HCEC 1CT (cell line): ENCODE measurements at regions not wholly inside any gene's neighbourhood (a gene's known extent, or its start where the extent isn't known, plus 50 kb on each side); places are given as distances from the start of the nearest gene placed in this dataset.
"Not testable (repeated sequence)": the region's sequence is repeated elsewhere in the genome, so short reads cannot be mapped to it uniquely, and the experiment has no call there.

ENCODE experiments used
- DNase-seq: peaks from one replicate; pipeline ENCODE4 v3.0.0-alpha.2; 2017

DNA sequence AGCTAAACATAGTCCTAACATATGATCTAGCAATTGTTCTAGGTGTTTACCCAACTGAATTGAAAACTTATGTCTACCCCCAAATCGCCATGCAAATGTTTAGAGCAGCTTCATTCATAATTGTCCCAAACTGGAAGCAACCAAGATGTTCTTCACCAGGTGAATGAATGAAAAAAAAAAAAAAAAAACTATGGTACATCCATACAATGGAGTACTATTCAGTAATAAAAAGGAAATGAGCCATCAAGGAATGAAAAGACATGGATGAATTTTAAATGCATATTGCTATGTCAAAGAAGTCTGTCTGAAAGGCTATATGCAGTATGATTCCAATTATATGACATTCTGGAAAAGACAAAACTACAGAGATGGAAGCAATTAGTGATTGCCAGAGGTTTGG, 98.6 kb upstream of the ITPRID2 start:
- no peak for DNase-seq

DNA sequence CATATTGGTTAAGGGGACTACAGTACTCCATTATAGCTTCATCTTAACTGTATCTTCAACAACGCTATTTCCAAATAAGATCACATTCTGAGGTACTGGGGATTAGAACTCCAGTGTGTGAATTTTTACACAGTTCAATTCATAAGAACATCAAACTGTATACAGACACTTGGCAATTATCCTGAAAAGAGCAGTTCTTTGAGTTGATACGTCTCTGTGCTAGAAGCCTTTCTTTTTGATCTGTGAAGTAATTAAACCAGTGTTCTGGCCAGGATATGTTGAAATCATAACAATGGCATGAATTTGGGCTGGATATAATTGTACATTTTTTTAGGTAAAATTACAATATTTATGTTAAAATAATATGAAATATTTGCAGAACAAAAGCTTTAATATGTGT, 93.5 kb upstream of the ITPRID2 start:
- no peak for DNase-seq

DNA sequence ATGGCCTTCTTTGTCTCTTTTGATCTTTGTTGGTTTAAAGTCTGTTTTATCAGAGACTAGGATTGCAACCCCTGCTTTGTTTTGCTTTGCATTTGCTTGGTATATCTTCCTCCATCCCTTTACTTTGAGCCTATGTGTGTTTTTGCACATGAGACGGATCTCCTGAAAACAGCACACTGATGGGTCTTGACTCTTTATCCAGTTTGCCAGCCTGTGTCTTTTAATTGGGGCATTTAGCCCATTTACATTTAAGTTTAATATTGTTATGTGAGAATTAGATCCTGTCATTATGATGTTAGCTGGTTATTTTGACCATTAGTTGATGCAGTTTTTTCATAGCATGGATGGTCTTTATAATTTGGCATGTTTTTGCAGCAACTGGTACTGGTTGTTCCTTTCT, 89.2 kb upstream of the ITPRID2 start:
- not testable (repeated sequence) for DNase-seq

DNA sequence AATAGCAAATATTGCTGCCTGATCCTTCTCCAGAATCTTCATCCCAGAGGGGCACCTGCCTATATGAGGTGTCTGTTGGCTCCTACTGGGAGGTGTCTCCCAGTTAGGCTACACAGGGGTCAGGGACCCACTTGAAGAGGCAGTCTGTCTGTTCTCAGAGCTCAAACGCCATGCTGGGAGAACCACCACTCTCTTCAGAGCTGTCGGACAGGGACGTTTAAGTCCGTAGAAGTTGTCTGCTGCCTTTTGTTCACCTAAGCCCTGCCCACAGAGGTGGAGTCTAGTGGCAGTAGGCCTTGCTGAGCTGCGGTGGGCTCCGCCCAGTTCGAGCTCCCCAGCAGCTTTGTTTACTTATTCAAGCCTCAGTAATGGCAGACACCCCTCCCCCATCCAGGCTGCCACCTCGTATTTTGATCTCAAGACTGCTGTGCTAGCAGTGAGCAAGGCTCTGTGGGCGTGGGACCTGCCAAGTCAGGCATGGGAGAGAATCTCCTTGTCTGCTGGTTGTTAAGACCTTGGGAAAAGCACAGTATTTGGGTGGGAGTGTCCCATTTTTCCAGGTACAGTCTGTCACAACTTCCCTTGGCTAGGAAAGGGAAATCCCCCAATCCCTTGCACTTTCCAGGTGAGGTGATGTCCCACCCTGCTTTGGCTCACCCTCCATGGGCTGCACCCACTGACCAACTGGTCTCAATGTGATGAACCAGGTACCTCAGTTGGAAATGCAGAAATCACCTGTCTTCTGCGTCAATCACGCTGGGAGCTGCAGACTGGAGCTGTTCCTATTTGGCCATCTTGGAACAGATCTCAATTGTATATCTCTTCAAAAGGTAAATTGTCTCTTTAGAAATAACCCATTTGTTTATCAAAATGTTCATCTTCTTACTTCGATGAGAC, 87.4 kb upstream of the ITPRID2 start:
- not testable (repeated sequence) for DNase-seq

DNA sequence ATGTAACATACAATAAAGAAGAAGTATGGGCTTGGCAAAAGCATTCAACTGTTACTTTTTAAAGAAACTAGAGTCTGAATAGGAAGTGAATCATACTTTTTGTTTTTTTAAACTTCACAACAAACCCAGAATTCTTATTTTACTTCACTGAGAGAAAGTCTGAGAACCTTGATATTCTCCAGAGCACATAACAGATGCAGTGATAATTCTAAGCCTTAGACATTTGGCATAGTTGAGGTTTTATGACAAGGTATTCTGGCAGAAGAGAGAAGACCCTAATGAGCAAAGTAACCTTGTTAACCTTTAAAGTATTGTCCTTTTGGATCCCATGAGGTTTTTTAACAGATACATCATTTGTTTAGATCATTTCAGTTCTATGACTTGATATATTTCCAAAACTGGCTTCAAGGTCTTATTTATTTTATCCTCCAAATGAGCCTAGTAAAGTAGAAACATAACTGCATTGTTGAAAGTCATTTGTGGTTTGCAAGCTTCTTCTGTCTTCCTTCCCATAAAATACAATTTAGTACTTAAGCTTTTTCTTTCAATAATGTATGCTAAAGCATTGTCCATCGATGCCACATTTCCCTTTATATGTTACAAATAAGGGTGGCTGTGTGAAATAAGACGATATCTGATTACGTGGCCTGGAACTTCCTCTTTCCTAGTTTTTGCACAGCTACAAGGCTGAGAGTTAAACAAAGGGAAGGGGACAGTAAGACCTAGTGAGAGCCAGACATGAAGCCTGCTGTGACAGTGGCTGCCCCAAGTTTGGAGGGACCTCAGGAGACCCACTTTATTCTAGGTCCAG, 86.1 kb upstream of the ITPRID2 start:
- peak; percentile 34 for DNase-seq

DNA sequence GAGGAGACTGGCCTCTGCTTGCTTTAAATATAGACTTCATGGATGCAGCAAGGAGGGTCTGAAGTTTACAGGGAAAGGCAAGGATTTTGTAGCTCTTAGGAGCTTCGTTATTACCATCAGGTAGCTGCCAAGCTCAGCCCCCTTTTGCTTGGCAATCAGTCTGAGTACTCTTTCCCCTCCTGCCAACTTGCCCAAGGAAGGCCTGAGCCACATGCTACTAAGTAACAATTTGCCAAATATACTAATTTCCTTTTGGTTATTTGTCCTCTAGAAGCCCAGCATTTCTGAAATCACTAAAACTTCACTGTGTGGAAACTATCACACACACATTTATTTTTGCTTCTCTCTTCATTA, 85.5 kb upstream of the ITPRID2 start:
- DNase-seq = no peak

DNA sequence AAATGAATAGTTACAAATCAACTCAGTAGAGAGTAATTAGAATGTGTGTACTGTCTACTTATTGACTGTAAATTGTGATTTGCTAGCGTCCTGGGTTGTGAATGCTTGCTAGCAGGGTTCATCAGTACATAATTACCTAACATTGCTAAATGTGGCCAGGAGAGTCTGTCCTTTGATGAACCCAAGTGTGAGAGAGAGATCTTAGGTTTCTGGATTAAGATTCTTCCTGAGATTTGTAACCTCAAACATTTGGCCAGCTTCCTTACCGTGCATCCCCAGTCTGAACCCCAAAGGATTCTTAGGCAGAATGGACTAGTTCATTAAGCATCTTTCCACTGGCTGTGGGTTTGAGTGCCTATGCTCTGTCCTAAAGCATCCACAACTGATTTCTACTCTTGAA, 84.0 kb upstream of the ITPRID2 start:
- no peak for DNase-seq

DNA sequence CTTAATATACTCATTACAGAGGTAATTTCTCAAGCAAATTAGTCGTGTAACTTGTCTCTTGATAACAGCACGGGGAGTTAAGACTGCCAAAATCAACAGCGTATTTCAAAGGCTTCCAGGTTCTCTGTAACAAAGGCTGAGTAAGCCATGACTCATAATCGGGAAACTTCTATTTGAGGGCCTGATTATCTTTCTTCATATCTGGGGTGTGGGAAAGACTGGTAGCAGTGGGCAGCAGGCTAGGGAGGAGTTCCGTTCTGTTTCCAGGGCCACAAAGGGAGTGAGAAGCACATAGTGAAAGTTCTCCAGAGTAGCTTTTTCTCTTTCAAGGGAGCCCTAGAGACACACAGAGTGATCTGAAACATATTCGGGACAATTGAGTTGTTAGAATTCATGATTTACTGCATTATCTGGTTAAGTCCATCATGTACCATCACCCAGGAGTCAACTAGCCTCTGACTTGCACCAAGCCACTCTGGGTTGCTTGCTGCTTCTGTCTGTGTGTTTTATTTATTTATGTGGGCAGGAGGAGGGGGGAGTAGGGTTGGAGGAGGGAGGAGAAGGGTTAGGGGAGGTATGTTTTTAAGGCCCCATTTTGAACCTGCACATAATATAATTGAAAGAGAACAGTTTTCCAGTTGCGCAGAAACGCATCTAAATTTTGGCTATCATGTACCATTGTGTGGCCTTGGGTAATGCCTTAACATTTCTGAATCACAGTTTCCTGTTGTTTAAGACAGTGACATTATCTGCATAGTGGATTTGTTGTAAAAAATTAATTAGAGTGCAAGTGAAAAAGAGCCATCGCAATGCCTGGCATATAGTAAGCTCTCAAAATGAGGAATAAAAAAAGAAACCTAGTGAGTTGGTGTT, 80.5 kb upstream of the ITPRID2 start:
- peak; percentile 74 for DNase-seq

DNA sequence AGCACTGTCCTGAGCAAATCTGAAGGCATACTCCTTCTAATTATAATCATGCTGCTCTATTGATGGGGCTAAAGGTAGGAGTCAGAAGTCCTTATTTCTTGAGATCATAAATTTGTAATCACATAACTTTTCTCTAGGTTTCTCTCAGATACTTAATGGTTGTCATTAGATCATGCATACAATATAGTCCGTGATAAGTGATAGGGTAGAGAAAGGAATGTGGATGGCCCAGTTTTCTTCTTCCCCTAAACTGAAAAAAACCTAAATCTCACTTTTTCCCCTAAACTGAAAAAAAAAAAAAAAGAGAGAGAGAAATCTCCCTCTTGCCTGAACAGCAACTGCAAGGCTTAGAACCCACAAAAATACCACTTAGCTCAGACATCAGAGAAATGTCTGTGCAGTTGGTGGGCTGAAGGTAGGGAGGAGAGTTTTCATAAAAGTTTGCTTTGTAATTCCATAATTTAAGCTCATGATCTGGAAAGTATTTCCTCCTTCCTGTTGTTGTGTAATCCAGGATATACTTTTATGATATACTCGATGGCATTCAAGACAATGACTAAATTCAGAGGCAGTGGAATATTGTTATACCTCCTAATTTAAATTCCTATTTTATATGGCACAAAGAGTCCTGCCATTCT, 79.3 kb upstream of the ITPRID2 start:
- DNase-seq = peak; percentile 64

DNA sequence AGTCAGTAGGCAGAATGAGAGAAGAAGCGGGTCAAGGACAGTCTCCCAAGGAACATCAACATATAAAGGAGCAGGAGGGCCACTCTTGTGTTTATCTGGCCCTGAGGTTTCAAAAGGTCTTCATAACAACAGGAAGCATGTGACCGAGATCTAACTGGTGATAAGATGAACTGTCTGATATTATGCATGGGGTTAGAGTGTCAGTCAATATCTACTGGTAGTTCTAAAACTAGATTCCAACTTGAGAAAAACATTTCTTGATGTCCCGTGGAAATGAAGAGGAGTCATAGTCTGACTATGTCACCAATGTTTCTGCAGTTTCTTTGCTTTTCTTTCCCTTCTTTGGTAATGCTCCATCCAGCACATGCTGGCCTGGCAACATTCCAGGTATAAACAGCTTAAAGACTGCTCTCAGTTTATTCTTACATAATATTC, 77.5 kb upstream of the ITPRID2 start:
- DNase-seq = peak; percentile 44

DNA sequence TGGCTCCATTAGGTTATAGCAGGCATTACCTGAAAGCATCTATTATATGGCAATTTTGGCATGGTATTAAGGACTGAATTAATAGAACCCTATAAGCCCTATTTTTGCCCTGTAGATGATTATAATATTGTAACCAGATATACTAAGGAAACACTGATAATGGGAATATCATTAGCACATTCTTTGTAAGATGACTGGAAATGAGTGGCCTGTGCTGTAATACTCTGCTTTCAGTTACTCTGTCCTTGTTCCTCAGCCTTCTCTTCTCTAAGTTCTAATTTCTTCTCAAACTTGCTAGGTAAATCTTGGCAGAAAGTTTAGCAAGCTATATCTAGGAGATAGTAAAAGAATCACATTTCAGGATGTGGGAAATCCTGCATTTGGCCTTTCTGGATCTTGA, 74.0 kb upstream of the ITPRID2 start:
- no peak for DNase-seq

DNA sequence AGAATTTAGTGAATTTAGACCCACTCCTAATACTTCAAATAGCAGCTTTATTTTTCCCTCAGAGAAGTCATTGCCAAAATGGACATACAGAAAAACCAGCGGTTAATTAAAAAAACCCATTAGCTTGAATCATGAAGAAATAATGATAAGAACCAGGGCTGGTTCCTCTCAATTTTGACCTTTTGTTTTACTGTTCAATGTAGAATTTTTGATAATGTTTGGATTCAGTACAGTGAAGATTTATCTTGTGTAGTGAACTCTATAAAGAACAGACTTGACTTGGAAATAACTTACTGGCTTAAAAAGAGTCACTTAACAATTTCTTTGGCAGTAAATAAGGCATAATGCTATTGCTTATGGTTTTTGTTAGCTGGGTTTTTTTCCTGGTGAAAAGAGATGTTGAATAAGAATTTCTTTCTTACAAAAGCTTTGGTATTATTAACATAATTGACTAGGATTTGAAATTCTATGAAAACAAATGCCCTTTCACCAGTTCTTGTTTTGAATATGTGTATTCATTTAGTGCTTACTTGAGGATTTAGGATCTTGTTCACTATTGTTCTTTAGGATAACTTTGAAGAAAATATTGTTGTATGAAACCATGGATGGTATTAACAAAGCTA, 73.4 kb upstream of the ITPRID2 start:
- DNase-seq = no peak

DNA sequence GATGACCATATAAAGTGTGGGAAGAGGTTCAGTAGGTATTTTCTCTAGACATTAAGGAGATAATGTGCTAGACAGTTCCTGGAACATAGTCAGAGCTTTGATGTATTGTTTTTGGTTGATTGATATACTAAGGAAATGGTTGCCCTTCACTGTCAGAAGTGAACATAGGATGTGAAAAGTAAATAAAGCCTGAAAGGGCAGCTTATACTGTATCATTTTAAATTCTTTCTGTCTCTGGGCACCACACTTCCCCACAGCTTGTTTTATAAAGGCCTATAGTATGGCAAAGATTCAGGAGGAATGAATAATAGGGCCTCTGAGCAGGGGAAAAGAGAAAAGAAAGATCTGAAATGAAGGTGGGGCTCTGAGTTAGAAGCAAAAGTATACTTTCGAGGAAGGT, 72.7 kb upstream of the ITPRID2 start:
- no peak for DNase-seq

DNA sequence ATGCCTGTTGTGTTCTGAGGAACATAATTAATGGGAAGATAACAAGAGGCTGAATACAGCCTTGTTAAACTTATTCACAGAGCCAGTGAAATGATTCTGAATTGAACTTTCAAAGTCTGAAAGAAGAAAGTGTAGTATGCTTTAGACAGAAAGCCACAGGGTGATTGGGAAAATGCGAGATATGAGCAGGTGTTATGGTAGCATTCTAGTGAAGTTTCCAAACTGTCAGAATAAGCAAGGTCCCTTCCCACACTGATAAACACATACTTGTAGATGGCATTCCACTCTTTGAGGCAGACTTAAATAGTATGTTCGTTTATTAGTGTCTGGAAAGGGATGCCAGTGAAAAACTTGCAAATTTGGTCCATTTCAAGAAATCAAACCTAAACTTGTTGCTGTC, 70.5 kb upstream of the ITPRID2 start:
- no peak for DNase-seq

DNA sequence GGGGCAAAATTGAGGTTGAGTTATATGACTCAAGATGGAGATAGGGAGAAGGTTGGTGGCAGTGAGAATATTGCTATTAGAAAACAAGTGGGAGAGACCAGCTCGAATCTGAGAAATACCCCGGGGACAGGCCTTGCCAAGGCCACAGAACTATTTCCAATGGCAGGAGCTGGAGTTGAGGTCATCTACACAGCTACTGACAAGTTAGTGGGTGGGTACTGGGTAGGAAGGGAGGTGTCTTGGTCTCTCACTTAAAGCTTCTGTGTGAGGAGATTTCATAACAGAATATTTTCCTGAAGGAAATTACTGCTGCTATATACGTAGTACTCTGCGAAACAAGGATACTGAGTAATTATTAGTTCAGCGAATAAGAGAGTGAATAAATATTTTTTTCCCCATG, 69.4 kb upstream of the ITPRID2 start:
- no peak for DNase-seq

DNA sequence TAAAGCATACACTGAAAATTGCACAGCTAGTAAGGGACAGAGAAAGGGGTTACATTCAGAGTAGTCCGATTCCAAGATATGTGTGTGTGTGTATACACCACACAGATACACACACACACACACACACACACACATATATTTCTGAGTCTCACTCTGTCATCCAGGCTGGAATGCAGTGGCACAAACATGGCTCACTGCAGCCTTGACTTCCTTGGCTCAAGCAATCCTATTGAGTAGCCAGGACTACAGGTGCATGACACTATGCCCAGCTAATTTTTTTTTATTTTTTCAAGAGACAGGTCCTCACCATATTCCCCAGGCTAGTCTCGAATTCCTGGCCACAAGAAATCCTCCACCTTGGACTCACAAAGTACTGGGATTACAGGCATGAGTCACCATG, 68.1 kb upstream of the ITPRID2 start:
- DNase-seq = no peak

DNA sequence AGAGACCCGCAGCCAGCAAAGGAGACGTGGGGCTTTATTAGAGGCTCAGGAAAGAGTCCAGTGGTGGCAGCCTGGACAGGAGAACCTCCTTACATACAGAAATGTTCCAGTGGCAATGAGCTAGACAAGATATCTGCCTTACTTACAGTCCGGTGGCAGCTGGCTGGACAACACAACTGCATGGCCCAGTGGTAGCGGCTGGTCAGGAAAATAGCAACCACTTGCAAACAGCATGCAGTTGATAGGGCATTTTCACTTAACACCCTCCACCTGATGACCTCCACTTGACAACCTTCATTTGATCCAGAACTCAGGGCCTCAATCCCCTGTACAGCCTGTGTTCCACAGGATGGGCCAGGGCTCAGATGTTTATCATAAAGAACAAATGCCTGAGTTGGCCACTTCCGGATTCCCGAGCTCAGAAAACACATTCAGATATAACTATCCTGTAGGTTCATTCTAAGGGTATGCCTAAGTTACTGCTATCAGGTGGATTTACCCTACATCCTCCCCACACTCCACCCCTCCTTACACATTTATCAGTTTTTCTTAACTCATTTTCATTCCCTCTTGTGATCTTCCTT, 63.3 kb upstream of the ITPRID2 start:
- DNase-seq = no peak

DNA sequence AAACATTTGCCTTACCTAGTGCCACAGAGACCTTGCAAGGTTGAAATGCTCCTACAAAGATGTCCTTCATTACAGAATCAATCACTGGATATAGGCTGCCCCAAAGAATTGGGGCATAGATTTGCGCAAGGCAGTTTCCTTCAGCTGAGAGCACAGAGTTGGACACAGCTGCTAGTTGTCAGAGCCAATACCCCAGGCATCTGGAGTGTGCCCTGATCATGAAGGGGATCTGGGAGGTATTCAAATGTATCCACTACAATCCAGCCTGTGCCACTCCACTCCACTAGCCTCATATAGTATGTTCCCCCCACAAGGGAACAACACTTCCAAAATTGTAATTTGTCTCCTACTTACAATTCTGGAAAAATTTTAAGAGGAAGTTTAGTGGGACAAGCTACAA, 62.3 kb upstream of the ITPRID2 start:
- DNase-seq = no peak

DNA sequence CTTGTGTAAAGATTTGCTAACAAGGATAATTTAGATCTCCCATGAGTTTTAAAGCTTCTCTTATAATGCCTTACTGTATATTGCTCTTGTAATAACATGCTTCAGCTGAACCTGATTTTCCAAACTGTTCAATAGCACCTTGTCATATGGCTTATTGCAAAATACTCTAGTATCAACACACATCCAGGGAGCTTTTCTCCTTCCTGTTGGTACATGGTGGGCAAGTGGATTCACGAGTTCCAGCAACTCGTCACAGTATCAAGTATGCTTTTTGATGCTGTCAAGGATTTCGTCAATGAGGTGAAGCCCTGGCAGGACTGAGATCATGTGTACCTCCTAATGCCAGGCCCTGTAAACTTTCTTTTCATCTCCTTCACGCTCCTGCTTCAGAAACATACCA, 59.5 kb upstream of the ITPRID2 start:
- no peak for DNase-seq

DNA sequence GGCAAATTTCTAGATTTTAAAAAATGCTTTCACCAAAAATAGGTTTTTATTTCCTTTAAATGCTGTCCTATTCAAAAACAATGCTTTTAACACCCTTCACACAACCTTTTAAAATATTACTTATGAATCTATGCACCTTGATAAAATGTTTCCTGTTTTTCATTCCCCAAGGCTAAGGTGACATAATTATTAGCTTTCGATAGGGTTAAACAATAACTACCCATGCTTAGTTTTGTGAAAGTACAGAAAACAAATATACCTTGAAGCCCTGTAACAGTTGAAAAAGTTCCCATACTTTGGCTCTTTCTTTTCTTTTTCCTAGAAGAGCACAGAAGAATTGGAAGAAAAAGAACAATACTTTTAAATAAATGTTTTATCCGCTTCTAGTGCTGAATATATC, 54.9 kb upstream of the ITPRID2 start:
- no peak for DNase-seq

DNA sequence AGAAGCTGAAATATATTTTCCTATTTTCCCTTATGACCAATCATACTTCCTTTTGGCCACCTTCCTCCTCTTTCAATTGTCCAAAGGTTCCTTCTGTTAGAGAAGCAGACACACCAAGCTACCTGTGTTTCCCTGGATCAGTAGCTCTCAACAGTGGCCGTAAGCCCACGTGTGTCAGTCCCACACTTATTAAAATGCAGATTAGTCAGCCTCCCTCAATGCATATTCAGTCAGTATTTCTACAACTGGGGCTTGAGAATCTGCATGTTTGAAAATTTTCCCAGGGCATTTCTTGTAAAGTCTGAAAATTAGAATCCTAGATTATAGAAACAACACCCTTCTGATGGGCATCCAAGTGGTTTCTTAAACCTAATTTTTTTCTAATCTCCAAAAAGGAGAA, 54.0 kb upstream of the ITPRID2 start:
- no peak for DNase-seq

DNA sequence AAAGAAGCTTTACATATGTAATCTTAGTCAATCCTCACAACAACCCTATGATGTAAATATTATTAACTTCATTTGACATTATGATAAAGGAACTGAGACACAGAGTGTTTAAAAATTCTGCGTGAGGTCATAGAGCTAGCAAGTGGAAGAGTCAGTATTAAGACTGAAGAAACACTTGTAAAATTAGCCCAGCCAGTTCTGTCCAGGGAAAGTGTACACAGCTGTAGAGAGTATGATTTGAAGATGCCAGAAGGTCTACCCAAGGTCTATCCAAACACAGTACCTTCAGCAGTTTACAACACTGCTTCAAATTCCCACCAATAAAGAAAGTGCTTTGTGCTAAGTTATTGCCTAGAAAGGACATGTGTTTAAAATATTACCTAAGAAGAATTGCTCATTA, 51.7 kb upstream of the ITPRID2 start:
- DNase-seq = no peak
